SK-N-SH (cell line): ENCODE measurements at regions not wholly inside any gene's neighbourhood (a gene's known extent, or its start where the extent isn't known, plus 50 kb on each side); places are given as distances from the start of the nearest gene placed in this dataset.

Experiments
- CTCF ChIA-PET: fragments of 300-600, 350-600 bp; formaldehyde crosslinking; extraction: SDS; loops from one replicate; lab custom pipeline; 2021; lab: Yijun Ruan, JAX
- POLR2A ChIA-PET: fragments of 350-600 bp; sonication (Branson Sonifier 250); formaldehyde crosslinking; extraction: SDS; loops from one replicate; lab custom pipeline; 2020; ENCODE audit warnings: antibody characterized with exemption, inconsistent platforms; lab: Yijun Ruan, JAX
- DNase-seq: peaks from one replicate; pipeline ENCODE4 v3.0.0; 2012
- H2AFZ ChIP-seq: fragments of 200-600 bp; sonication (generic); 2 replicates; pipeline ENCODE4 v1.8.1; 2016; ENCODE audit warnings: antibody characterized with exemption, mild to moderate bottlenecking, low read depth
- H3F3A ChIP-seq: fragments of 200-600 bp; sonication (generic); replicated peaks from 2 replicates; pipeline ENCODE3; 2016; ENCODE audit warnings: antibody characterized with exemption, mild to moderate bottlenecking; ENCODE audit not compliant: insufficient read depth
- H3K27ac ChIP-seq, 2 experiments: fragments of 200-500 bp in 1 of 2; fragments of 200-600 bp in 1 of 2; sonication (Bioruptor generic) in 1 of 2; sonication (generic), shearing (Covaris generic) in 1 of 2; 2 replicates each; pipeline versions ENCODE4 v1.5.1 to v1.6.1; 2014 to 2016; ENCODE audit warnings: low read depth in 2 of 2, inconsistent platforms in 1 of 2, low read length in 1 of 2, mild to moderate bottlenecking in 1 of 2, mixed read lengths in 1 of 2
- H3K27me3 ChIP-seq: fragments of 200-600 bp; sonication (generic), shearing (Covaris generic); 2 replicates; pipeline ENCODE4 v1.6.1; 2016; ENCODE audit warnings: mixed run types; ENCODE audit not compliant: insufficient read depth
- H3K36me3 ChIP-seq, 2 experiments: fragments of 200-500 bp in 1 of 2; fragments of 200-600 bp in 1 of 2; sonication (Bioruptor generic) in 1 of 2; sonication (generic) in 1 of 2; replicated peaks in 1 of 2; 2 replicates each; pipeline versions ENCODE3 to v1.5.1; 2014 to 2016; ENCODE audit warnings: low read length in 1 of 2, mild to moderate bottlenecking in 1 of 2; ENCODE audit not compliant: insufficient read depth in 2 of 2, control insufficient read depth in 1 of 2
- H3K4me1 ChIP-seq, 2 experiments: fragments of 200-500 bp in 1 of 2; fragments of 200-600 bp in 1 of 2; sonication (Bioruptor generic) in 1 of 2; sonication (generic), shearing (Covaris generic) in 1 of 2; 2 replicates each; pipeline versions ENCODE4 v1.5.1 to v1.6.1; 2014 to 2016; ENCODE audit warnings: low read depth in 1 of 2, low read length in 1 of 2, mixed run types in 1 of 2; ENCODE audit not compliant: insufficient read depth in 2 of 2, control insufficient read depth in 1 of 2
- H3K4me2 ChIP-seq: fragments of 200-600 bp; sonication (generic), shearing (Covaris generic); 2 replicates; pipeline ENCODE4 v1.6.1; 2017; ENCODE audit warnings: mixed run types
- H3K4me3 ChIP-seq, 2 experiments: fragments of 200-500 bp in 1 of 2; fragments of 200-600 bp in 1 of 2; sonication (Bioruptor generic) in 1 of 2; sonication (generic), shearing (Covaris generic) in 1 of 2; 2 replicates each; pipeline versions ENCODE4 v1.5.1 to v1.8.1; 2014 to 2016; ENCODE audit warnings: low read depth in 2 of 2, inconsistent platforms in 1 of 2, low read length in 1 of 2, mild to moderate bottlenecking in 1 of 2, mixed read lengths in 1 of 2, moderate library complexity in 1 of 2
- H3K79me2 ChIP-seq: fragments of 200-600 bp; sonication (generic); 2 replicates; pipeline ENCODE4 v1.8.1; 2017; ENCODE audit warnings: mild to moderate bottlenecking; ENCODE audit not compliant: insufficient read depth
- H3K9ac ChIP-seq: fragments of 200-600 bp; sonication (generic); 2 replicates; pipeline ENCODE4 v1.6.1; 2017; ENCODE audit warnings: mixed run types
- H3K9me2 ChIP-seq: fragments of 200-600 bp; sonication (generic); 2 replicates; pipeline ENCODE4 v1.6.1; 2017; ENCODE audit warnings: mixed run types
- H3K9me3 ChIP-seq: fragments of 200-600 bp; sonication (generic); 2 replicates; pipeline ENCODE4 v1.6.1; 2017; ENCODE audit warnings: mixed run types, mild to moderate bottlenecking, moderate library complexity
- H4K20me1 ChIP-seq: fragments of 200-600 bp; sonication (generic); 2 replicates; pipeline ENCODE4 v1.6.1; 2017; ENCODE audit warnings: mild to moderate bottlenecking, mixed run types; ENCODE audit not compliant: insufficient read depth
- ELF1 ChIP-seq: IDR thresholded peaks from 2 replicates; pipeline ENCODE4 v1.4.0; 2012
- EZH2phosphoT487 ChIP-seq: fragments of 200-600 bp; sonication (generic); IDR thresholded peaks from 2 replicates; pipeline ENCODE4 v1.6.1; 2017; ENCODE audit warnings: low read depth, mixed run types, mild to moderate bottlenecking, antibody characterized with exemption, moderate library complexity, borderline replicate concordance
- FOXM1 ChIP-seq: IDR thresholded peaks from 2 replicates; pipeline ENCODE4 v1.4.0; 2012; ENCODE audit warnings: low read depth, mild to moderate bottlenecking
- GATA2 ChIP-seq: sonication (generic); formaldehyde crosslinking; IDR thresholded peaks from 2 replicates; pipeline ENCODE4 v1.5.0; 2020; ENCODE audit warnings: mild to moderate bottlenecking, missing genetic modification reagents
- JUND ChIP-seq: IDR thresholded peaks from 2 replicates; pipeline ENCODE4 v1.4.0; 2012
- MEF2A ChIP-seq: IDR thresholded peaks from 2 replicates; pipeline ENCODE4 v1.4.0; 2012; ENCODE audit warnings: low read depth, borderline replicate concordance
- NFIC ChIP-seq: IDR thresholded peaks from 2 replicates; pipeline ENCODE4 v1.4.0; 2012; ENCODE audit warnings: borderline replicate concordance
- POLR2AphosphoS5 ChIP-seq: IDR thresholded peaks from 2 replicates; pipeline ENCODE4 v1.6.1; 2012; ENCODE audit warnings: low read depth, low read length
- RAD21 ChIP-seq: IDR thresholded peaks from 2 replicates; pipeline ENCODE4 v1.6.1; 2012; ENCODE audit warnings: mild to moderate bottlenecking, low read length
- RFX5 ChIP-seq: IDR thresholded peaks from 2 replicates; pipeline ENCODE4 v1.6.1; 2012; ENCODE audit warnings: mild to moderate bottlenecking, improper control_type of control experiment, low read length
- SIN3A ChIP-seq: IDR thresholded peaks from 2 replicates; pipeline ENCODE4 v1.6.1; 2012; ENCODE audit warnings: low read depth, mild to moderate bottlenecking, low read length, moderate library complexity, borderline replicate concordance
- TAF1 ChIP-seq: IDR thresholded peaks from 2 replicates; pipeline ENCODE4 v1.6.1; 2012; ENCODE audit warnings: low read depth, mild to moderate bottlenecking, low read length, moderate library complexity, borderline replicate concordance
- WGBS: methylation state at CpG from one replicate; pipeline ENCODE4 v1.1.6; 2017; ENCODE audit warnings: low lambda C conversion rate; 5-methylcytosine and 5-hydroxymethylcytosine counted together
- TF ChIP-seq, protein P1 (sequence below): IDR thresholded peaks from 2 replicates; pipeline ENCODE4 v1.4.0; 2012; ENCODE audit warnings: low read depth, borderline replicate concordance
- TF ChIP-seq, protein P2 (sequence below): IDR thresholded peaks from 2 replicates; pipeline ENCODE4 v1.6.1; 2012; ENCODE audit warnings: mild to moderate bottlenecking, low read depth, low read length, moderate library complexity
- TF ChIP-seq, protein P3 (sequence below): IDR thresholded peaks from 2 replicates; pipeline ENCODE4; 2012
- TF ChIP-seq, protein P4 (sequence below): IDR thresholded peaks from 2 replicates; pipeline ENCODE4 v1.4.0; 2012; ENCODE audit warnings: low read depth, borderline replicate concordance

DNA sequence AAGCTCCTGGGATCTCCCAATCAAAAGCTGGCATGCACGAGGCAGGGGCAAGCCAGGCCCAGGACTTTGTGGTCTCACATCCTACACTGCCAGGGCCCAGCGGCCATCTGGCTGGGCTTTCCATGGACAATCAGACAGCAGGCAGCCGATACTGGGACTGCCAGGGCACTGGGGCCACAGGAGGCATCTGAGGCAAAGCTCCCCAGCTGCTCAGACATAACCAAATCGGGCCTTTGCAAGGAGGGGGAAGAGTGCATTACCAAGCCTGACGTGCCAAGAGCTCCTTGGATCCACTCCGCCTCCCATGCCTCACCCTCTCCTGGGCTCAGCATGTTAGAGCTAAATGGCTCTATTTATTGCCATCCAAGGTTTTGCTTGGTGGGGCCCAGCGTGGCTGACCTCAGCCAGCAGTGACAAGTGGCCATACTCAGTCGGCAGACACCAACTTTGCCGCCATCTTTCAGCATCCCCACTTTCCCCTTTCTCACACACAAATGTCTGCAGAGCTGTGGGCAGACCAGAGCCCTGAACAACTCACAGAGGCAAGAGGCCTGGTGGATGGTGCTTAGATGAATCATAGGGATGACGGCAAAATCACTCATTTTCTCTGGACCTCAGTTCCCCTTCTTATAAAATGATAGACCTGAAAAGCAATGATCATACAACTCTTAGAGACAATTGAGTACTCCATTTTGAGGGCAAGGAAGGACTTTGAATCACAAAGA is 200.8 kb downstream of the TTC32 start:
- DNase-seq, result no peak
- H3F3A ChIP-seq, result no peaks in the 10 kb centered on the region
- no peaks in the 10 kb centered on the region; the same call in 1 of the 2 replicates for H3K27me3 ChIP-seq
- H4K20me1 ChIP-seq, result no peaks in the 10 kb centered on the region
- TF ChIP-seq POLR2AphosphoS5 (no peak), SIN3A (no peak), GATA2 (CRISPR knock-in tag) (no peak), EZH2phosphoT487 (no peak), RFX5 (no peak), FOXM1 (no peak), NFIC (no peak), MEF2A (no peak), ELF1 (no peak), RAD21 (no peak), JUND (no peak), TAF1 (no peak)
- TF ChIP-seq, protein P1, sequence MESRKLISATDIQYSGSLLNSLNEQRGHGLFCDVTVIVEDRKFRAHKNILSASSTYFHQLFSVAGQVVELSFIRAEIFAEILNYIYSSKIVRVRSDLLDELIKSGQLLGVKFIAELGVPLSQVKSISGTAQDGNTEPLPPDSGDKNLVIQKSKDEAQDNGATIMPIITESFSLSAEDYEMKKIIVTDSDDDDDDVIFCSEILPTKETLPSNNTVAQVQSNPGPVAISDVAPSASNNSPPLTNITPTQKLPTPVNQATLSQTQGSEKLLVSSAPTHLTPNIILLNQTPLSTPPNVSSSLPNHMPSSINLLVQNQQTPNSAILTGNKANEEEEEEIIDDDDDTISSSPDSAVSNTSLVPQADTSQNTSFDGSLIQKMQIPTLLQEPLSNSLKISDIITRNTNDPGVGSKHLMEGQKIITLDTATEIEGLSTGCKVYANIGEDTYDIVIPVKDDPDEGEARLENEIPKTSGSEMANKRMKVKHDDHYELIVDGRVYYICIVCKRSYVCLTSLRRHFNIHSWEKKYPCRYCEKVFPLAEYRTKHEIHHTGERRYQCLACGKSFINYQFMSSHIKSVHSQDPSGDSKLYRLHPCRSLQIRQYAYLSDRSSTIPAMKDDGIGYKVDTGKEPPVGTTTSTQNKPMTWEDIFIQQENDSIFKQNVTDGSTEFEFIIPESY, result no peak
- TF ChIP-seq, protein P2, sequence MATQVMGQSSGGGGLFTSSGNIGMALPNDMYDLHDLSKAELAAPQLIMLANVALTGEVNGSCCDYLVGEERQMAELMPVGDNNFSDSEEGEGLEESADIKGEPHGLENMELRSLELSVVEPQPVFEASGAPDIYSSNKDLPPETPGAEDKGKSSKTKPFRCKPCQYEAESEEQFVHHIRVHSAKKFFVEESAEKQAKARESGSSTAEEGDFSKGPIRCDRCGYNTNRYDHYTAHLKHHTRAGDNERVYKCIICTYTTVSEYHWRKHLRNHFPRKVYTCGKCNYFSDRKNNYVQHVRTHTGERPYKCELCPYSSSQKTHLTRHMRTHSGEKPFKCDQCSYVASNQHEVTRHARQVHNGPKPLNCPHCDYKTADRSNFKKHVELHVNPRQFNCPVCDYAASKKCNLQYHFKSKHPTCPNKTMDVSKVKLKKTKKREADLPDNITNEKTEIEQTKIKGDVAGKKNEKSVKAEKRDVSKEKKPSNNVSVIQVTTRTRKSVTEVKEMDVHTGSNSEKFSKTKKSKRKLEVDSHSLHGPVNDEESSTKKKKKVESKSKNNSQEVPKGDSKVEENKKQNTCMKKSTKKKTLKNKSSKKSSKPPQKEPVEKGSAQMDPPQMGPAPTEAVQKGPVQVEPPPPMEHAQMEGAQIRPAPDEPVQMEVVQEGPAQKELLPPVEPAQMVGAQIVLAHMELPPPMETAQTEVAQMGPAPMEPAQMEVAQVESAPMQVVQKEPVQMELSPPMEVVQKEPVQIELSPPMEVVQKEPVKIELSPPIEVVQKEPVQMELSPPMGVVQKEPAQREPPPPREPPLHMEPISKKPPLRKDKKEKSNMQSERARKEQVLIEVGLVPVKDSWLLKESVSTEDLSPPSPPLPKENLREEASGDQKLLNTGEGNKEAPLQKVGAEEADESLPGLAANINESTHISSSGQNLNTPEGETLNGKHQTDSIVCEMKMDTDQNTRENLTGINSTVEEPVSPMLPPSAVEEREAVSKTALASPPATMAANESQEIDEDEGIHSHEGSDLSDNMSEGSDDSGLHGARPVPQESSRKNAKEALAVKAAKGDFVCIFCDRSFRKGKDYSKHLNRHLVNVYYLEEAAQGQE, result no peak
- TF ChIP-seq, protein P3, sequence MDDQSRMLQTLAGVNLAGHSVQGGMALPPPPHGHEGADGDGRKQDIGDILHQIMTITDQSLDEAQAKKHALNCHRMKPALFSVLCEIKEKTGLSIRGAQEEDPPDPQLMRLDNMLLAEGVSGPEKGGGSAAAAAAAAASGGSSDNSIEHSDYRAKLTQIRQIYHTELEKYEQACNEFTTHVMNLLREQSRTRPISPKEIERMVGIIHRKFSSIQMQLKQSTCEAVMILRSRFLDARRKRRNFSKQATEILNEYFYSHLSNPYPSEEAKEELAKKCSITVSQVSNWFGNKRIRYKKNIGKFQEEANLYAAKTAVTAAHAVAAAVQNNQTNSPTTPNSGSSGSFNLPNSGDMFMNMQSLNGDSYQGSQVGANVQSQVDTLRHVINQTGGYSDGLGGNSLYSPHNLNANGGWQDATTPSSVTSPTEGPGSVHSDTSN, result no peak
- TF ChIP-seq, protein P4, sequence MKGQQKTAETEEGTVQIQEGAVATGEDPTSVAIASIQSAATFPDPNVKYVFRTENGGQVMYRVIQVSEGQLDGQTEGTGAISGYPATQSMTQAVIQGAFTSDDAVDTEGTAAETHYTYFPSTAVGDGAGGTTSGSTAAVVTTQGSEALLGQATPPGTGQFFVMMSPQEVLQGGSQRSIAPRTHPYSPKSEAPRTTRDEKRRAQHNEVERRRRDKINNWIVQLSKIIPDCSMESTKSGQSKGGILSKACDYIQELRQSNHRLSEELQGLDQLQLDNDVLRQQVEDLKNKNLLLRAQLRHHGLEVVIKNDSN, result no peak
- ChIA-PET CTCF (no interaction called here), POLR2A (no interaction called here)
- H3K4me1 ChIP-seq, result no peaks in the 10 kb centered on the region
- H3K9me3 ChIP-seq, result no peaks in the 10 kb centered on the region
- H3K36me3 ChIP-seq, result no peaks in the 10 kb centered on the region
- H3K9me2 ChIP-seq, result no peaks in the 10 kb centered on the region
- H3K9ac ChIP-seq, result no peak overlapping the region
- H2AFZ ChIP-seq, result no peak overlapping the region
- WGBS, result 24% methylated on average over 10 of the region's 10 CpGs
- H3K27ac ChIP-seq, result no peak overlapping the region
- H3K4me3 ChIP-seq, result no peak overlapping the region
- H3K4me2 ChIP-seq, result no peak overlapping the region
- no peaks in the 10 kb centered on the region for H3K79me2 ChIP-seq
